Middle frontal gyrus (tissue), 1 donor: ENCODE measurements at regions not wholly inside any gene's neighbourhood (a gene's known extent, or its start where the extent isn't known, plus 50 kb on each side); places are given as distances from the start of the nearest gene placed in this dataset.
"Not testable (repeated sequence)": the region's sequence is repeated elsewhere in the genome, so short reads cannot be mapped to it uniquely, and the experiment has no call there.

Source experiments
- DNase-seq: peaks from one replicate; pipeline ENCODE4 v3.0.0-alpha.2; 2015; ENCODE audit warnings: low spot score; ENCODE audit errors: extremely low spot score

DNA sequence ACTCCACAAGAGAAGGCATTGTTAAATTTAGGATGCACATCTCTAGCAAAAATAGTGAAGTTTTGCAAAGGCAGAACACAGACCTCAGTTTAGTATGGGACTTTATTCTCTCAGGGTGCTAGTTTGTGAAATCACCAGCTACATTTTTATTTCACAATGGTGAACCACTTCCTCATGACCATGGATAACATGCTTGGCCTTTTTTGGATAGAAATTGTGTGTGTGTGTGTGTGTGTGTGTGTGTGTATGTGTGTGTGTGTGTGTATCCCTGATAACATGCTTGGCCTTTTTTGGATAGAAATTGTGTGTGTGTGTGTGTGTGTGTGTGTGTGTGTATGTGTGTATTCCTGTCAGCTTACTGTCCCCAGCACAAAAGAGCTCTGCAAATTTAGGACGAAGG, 989.0 kb upstream of the TYRP1 start:
- not testable (repeated sequence) for DNase-seq

DNA sequence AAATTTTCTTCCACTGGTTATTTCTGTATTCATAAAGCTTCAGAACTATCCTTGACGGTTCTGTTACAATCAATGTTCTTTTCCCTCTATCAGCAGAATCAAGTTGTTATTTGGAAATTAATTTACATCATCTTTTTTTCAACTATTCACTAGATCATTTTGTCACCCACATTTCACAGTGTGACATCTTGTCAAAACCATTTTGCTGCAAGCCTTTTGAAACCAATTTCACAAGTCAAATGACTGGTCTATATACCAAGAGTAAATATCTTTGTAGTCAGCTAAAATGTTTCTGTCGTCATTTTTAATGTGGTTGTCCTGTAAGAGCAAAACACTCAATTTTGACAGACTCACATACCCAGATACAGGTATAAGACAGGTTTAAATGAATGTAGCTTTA, 984.3 kb upstream of the TYRP1 start:
- no peak for DNase-seq

DNA sequence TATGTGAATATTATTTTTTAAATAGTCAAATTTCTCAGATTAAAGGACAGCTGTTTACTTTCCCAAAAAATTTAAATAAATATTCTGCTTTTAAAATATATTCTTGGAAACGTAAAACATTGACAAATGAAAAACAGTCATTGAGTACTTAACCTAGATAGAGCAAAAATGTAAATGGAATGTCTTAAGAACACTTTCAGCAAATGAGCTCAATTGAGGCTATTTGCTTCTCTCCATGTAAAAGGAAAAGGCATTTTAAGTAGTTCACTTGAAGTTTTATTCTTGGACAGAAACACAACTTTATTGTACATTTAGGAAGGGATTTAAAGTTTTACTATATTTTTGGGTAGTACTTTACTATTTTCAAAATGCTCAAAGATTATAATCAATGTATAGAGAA, 983.6 kb upstream of the TYRP1 start:
- DNase-seq, result no peak

DNA sequence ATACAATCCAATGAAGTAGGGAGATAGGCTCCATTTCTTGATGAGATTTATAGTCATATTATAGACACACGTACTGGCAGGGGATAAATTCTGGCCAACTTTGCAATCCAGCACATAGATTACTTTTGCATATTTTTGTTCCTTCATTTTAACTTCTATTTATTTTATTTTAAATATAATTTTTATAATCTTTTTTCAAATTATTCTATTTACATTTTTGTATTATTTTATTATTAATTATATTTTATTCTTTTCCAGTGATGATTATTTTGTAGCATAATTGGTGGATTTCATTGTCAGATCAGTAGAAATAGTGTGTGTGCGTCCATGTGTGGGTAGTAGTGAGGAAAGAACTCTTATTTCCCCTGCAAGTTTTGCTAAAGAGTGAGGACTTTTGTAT, 980.1 kb upstream of the TYRP1 start:
- no peak for DNase-seq

DNA sequence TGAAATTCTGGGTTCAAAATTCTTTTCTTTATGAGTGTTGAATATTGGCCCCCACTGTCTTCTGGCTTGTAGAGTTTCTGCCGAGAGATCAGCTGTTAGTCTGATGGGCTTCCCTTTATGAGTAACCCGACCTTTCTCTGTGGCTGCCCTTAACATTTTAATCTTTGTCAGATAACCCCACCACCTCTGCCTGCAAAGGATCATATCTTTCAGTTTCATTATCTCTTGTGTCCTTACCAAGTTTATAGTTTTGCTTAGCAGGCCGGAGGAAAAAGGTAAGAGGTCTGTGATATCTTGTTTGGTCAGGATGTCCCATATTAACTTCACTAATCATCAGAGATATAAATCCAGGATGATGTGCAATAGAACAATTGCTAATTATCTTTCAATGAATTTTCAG, 970.2 kb upstream of the TYRP1 start:
- no peak for DNase-seq

DNA sequence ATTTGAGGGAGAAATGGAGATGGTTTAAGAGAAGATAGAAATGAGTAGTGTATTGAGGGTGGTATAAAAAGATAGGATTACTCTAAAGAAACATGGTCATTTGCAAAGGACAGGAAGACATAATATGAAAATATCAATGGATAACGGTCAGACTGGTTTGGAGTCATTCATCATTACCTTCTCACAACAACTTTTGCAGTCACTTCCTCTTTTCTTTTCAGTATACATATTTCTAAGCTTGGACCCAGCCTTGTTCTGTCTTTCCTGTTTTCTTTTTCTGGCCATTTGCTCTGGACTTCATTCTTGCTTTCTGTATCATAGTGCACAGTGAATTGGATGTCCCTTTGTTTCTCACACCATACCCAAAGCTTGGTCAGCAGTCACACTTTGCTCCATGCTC, 966.5 kb upstream of the TYRP1 start:
- DNase-seq, result no peak

DNA sequence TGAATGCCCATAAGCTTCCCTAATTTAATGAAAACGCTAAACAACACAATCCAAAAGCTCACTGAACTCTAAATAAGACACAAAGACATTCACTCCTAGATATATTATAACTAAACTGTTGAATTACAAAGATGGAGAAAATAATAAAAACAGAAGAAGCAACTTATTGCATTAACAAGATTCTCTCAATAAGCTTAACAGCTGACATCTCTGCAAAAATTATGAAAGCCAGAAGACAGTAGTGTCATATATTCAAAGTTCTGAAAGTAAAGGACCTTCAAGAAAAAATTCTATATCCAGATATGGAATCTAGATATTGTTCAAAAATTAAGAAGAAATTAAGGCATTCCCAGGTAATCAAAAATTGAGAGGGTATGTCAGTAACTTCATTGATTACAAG, 957.8 kb upstream of the TYRP1 start:
- DNase-seq, result no peak

DNA sequence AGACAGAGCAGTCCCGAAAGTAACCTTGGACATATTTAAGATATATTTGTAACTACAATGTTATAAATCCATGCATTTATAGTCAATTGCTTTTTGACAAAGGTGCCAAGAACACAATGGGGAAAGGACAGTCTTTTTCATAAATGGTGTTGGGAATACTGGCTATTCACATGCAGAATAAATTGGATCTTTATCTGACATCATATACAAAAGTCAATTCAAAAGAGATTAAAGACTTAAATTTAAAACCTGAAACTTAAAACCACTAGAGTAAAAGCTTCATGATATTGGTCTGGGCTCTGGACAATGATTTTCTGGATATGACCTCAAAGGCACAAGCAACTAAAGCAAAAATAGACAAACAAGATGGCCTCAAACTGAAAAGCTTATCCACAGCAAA, 950.7 kb upstream of the TYRP1 start:
- DNase-seq, result no peak

DNA sequence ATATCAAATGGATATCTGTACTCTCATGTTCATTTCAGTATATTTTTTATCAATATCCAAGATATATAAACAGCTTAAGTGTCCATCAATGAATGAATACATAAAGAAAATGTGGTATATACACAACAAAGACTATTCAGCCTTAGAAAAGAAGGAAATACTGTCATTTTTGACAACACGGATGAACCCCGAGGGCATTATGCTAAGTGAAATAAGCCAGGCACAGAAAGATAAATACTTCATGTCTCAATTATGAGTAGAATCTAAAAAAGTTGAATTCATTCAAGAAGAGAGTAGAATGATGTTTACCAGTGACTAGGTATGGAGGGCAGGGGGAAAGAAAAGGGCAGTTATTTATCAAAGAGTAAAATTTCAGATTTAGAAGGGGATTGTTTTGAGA, 949.8 kb upstream of the TYRP1 start:
- no peak for DNase-seq

DNA sequence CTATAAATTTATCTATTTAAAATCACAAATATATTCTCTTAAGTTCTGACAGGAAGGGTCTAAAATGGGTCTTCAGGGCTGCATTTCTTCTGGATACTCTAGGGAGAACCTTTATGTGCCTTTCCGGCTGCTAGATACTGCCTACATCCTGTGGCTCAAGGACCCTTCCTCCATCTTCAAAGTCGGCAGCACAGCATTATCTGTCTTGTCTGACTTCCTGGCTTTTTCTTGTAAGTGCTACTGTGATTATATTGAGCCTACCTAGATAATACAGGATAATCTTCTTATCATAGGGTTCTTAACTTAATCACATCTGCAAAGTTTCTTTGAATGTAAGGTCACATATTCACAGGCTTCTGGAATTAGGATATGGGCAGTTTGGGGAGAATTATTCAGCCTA, 943.8 kb upstream of the TYRP1 start:
- no peak for DNase-seq

DNA sequence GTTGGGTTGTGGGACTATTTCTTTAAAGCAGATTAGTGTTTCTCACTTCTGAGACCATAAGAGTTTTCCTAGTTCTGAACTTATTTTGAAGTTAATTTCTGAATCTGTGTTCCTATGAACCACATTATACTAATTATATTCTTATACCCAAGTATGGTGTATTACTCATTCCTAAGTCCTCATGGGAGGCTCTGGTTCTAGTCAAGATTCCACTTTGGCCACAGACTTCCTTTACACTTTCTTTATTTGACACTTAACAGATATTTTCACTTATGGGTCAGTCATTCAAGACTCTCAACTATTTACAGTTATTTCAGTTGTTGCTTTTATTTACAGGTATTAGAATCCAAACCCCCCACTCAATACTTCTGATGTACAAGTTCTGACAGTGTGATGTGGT, 937.2 kb upstream of the TYRP1 start:
- DNase-seq, result no peak

DNA sequence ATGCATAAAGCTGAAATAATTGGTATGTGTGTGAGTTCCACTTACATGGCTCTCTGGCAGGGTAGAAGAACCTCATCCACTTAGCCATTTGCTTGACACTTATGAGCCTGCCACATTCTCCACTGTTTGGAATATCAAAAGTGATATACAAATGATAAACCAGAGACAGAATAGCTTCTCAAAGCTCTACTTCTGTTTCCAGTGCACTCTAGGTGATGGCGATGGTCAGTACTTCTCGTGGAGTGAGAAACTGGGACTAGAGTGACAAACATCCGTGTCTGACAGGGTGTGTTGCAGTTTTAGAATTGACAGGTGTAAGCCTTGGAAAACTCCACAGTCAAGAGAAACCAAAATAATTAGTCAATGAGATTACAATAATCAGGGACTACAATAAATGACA, 935.8 kb upstream of the TYRP1 start:
- DNase-seq, result no peak

DNA sequence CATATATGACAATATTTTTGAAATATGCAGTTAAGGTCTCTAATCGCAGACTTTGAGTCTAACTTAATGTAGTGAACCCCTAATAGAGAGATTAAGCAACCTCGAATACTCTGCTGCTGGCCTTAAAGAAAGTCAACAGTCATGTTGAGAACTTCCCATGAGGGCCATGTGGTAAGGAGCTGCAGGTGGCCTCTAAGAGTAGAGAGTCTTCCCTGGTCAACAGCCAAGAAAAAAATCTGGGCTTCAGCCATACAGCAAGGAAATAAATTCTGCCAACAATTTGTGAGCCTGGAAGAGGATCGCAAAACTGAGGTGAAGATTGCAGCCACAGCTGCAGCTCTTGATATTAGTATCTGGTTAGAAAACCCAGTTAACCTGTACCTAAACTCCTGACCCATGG, 935.2 kb upstream of the TYRP1 start:
- no peak for DNase-seq

DNA sequence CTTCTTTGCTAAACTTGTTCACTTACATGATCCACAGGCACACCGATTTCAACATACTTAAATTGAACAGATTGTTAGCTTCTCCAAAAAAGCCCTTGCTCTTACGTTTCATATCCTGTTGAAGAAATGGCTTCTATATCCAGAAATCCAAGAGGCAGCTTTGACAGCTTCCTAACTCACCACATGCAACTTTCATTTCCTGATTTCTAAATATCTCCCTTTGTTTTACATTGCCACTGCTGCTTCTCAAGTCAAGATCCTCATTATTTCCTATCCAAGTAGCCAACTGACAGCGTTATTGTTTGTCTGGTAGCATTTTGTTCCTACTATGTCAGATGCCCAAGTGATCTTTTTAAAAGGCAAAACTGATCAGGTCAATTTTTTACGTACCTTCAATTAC, 913.2 kb upstream of the TYRP1 start:
- no peak for DNase-seq

DNA sequence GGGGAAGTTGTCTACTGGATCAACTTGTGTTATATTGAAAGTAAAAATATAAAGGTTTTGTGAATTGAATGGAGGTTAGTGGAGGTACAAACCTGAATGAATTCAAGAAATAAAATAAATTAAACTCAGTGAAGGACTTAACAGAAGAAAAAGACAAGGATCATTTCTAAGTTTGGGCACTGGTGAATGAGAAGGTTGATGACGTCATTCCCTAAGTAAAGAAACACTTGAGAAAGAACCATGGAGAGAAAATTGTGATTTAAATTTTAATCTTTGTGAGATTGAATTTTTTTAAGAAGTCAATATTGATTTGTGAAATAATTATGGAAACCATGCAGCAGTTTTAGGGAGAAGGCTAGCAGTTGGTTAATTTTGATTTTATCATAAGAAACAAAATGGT, 900.3 kb upstream of the TYRP1 start:
- DNase-seq, result no peak

DNA sequence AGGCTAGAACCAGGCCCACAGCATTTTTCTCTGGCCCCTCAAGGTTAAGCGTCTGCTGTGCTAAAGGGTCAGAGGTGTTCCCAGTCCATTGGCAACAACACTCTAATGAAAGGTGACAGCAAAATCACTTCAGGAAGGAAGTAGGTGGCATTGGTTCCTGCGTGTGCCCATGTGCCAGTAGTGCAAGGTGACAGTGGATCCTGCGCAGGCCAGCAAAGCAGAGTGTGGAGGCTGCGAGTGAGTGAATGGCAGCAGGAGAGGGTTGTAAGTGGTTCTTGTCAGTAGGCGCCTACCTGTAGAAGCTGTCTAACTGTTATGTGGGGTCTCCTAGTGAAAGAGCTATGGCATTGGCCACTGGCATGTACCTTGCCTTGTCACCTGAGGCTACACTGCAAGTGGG, 898.2 kb upstream of the TYRP1 start:
- DNase-seq, result no peak

DNA sequence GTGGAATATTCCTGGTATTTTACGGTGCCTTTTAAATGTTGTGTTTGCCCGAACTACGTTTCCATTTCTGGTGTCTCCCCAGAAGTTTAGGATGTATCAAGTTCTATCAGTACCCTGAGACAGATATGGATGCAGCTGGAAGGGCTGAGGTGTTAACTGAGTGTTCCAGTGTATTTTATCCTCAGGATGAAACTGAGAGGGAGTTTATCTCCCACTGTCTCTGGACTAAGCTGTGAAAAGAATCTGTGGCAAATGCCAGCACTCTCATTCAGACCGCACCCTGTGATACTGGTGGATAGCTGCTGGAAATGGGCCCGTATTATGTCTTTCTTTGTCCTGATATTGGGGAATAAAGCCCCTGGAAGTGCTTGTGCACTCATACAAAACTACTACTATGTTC, 887.2 kb upstream of the TYRP1 start:
- no peak for DNase-seq

DNA sequence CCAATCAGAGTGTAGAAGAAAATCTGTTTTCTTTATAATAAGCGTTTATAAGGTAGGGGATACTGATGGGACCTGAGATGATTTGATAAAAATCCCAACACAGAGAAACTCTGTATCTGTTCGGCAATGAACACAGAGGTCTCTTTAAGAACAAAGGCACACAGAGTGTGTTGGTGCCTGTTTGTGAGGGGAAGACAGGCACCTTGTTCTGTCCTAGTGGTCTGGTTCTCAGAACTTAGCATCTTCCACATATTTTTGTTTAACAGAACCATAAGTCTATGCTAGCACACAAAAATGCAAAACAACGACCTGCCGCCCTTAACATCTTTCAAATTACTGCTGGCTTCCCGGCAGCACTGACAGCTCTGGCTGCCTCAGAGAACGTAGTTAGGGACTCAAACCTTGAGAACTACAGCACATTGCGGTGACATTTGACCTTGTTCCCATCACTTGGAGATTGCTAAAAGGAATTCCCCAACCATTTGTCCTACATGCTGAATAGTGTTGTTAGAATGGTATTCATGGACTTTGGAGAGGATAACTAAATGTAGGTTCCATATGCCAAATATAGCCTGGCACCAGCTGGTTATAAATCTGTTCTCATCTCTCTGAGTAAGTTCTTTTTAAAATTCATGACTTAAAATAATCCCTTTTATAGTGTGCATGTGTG, 871.7 kb upstream of the TYRP1 start:
- peak; percentile 5 for DNase-seq

DNA sequence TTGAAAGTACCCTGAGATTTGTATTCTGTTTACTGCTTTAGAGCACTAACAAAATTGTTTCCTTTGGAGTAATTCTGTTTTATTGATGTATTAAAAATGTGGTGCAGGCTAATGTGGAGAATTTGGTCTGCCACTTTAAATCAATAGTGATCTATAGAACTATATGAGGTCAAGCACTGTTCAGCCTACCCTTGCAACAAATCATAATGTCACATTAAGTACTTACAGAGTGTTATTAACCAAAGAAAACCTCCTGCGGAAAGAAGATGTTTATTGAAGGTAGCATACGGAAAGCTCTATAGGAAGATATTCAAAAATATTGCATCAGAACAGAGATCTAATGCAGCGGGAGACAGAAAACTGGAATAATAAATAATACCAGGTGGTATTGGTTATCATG, 865.0 kb upstream of the TYRP1 start:
- DNase-seq, result no peak

DNA sequence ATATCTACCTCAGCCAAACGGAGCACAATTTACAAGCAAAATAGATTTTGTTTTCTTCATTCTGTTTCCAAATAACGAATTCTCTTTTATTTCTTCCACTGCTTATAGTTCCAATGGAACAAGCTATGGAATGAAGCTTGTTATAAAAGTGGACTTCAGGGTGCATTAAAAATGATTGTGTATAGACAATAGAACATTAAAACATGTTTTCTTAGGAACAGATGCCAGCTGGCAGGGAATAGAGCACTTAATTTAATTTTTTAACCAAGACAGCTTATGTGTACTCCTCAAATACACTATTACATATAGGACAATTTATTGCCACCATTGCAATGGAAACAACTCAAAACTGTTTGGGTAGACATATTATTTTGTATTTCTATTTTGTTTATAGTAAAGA, 860.1 kb upstream of the TYRP1 start:
- no peak for DNase-seq

DNA sequence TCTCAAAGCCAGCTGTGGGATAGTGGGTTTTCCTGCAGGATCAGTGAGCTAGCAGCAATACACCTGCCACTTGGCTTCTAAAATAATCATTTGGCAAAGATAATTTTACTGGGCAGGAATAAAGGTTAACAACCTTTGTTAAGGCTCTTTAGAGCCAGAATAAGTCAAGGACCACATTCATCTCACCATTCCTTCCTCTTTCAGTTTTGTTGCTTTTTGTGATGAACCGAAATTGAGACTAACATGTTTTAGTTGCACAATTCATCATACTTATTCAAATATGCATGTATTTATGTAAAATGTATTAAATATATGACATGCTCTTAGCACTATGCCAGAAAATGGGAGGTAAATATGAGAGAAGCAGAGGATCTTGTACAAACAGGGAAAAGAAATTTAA, 824.4 kb upstream of the TYRP1 start:
- no peak for DNase-seq

DNA sequence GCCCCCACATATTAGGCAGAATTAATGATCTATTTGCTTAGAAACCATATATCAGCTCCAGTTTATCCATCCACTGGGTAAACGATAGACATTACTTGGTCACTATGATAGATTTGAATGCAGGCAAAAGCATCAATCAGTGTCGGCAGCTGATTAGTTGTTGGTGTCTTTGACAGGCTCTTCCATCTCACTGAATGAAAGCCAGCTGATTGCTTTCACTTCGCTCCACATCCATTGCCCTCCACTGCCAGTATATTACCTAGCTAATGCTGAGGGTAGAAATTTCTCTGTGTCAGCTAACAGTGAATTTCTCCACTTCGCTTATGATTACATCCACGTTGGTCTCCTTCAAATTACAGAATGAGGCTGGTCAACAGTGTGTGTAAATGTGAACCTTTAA, 821.3 kb upstream of the TYRP1 start:
- DNase-seq, result no peak

DNA sequence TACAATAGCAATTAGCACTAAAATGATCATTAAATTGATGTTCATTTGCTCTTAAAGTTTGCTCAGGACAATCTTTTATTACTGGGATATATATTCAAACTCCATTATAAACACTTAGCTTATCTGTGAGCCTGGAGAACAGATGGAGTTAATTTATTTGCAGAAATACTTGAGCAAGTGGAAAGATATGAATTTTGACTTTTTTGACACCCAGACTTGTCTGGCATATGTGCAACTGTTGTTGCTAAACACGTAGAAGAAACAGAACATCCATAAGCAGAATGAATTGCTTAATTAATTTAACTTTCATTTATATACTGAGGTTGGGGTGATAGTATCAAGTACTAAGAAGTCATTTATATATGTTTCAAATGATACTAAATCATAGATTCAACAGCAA, 820.7 kb upstream of the TYRP1 start:
- no peak for DNase-seq

DNA sequence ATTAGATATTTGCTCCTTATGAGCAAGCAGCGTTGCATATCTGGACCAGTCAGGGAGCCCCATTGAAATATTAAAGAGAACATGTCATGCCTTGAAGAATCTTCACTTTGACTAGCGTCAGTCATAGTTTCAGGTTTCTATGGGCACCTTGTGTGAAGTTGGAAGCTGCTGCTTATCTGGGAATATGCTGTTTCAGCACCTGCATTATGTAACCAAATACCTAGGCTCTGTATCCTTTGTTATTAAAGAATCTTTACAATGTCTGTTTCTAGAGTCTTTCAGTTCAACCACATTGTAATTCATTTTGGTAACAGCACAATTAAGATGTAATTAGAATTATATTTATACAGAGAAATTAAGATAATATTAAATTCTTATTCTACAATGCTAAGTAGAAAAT, 818.8 kb upstream of the TYRP1 start:
- no peak for DNase-seq
